ENCODE measurements at regions not wholly inside any gene's neighbourhood (a gene's known extent, or its start where the extent isn't known, plus 50 kb on each side); places are given as distances from the start of the nearest gene placed in this dataset.

GRCh38 chr9:93827545-93828330 is 127.4 kb downstream of the BARX1 start:
- DNase-seq = peak; percentile 43

GRCh38 chr9:93826905-93827544 is 128.1 kb downstream of the BARX1 start:
- no peak for DNase-seq

GRCh38 chr9:93826209-93826608 is 128.9 kb downstream of the BARX1 start:
- no peak for DNase-seq

DNA sequence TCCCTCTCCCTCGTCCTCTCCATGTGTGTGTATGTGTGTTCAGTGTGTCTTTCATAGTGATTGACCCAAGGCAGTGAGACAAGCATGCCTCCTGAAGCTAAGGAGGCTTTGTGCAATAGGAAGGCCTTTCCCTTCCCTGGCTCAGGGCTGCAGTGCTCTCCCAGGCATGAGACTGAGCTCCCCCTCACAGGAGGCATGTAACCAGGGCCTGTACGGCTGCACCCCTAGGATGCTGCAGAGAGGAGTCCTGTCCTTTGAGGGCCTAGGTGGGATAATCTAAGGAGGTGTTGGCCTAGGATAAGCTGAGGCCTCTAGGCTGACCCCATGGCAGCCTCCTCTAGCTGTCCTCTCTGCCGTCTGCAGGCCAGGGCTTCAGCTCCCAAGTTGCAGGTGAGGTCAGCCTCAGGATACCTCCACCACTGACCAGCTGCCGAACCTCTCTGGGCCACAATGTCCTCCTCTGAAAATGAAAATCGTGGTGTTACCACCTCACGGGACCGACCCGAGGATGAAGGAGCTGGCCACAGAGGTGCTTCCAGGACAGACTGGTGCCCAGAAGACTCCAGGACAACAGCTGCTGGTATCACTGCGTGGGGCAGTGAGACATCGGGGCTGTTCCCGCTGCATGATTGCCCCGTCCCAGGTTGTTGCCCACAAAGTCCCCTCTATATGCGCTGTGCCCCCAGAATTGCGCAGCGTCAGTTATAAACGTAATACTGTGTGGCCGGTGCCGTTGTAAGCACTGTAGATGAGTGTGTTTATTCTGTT is 129.6 kb downstream of the BARX1 start:
- DNase-seq = no peak

GRCh38 chr9:93824386-93825294 is 130.5 kb downstream of the BARX1 start:
- DNase-seq = no peak

- no peak for DNase-seq
These were observed 131.7 kb downstream of the BARX1 start for GRCh38 chr9:93823245-93824072.

DNA sequence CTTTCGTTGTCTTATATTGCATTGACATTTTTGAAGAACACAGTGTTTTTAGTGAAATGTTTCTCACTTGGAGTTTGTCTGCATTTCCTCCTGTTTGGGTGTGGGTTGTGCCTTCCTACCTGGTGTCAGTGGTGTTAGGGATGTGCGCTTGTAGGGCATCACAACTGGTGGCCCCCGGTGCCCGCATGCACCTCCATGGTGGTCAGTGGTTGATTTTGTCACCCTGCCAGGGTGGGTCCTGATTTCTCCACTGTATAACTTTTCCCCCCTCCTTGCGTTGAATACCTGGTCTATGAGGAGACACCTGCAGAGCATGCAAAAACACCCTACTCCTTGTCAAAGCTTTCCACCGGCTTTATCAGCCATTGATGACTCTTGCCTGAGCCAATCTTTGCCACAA is 132.9 kb downstream of the BARX1 start:
- DNase-seq = no peak

DNA sequence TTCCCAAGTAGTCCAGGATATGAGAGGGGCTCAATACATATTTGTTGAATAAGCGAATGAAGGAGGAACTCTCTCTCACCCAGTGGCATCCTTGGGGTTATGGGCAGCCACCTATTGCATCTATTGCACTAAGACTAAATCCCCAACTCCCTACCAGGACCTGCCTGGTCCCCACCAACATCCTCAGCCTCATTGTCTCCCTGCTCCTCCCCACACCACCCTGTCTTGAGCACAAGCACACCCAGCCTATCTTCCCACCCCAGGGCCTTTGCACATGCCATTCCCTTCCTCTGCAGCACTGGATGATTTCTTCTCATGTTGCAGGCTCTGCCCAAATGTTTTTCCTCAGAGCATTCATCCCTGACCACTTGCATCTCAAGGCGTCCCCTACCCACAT is 133.8 kb downstream of the BARX1 start:
- no peak for DNase-seq

GRCh38 chr9:93820667-93821306 is 134.4 kb downstream of the BARX1 start:
- no peak for DNase-seq

DNA sequence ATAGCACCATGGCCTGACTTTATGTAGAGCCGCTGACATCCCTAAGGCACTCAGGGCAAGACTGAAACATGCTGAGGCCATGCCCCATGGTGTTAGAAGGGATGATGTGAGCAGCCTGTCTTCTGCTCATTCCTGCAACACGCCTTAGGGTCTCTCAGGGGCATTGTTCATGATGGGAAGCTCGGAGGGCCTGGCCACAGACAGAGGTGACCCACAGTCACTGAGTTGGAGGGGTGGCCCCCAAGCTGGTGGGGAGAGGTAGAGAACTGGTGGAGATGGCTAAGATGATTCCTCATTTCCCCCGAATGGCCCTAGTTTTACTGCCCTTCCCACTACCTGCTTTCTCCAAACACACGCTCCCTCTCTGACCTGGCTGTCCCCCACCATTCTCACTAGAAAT is 135.2 kb downstream of the BARX1 start:
- no peak for DNase-seq

- DNase-seq = no peak
These were observed 136.2 kb downstream of the BARX1 start for GRCh38 chr9:93818827-93819472.

GRCh38 chr9:93818237-93818636 is 136.9 kb downstream of the BARX1 start:
- DNase-seq = no peak

DNA sequence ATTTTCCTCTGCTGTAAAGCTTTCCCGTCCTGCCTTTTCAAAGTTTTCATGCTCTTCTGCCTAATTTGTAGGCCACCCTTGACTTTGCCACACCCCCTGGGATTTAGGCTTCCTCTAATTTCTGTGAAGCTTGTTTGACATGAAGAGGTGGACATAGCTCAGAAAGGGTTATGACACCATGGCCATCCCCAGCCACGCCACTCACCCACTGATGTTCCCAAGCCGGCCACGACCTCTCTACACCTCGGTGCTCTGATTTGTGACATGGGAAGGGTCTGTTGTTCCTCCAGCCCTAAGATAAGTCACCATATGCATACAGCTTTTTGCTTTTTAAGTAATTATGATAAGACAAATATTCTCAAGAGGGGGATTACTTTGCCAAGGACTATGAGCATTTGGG is 139.5 kb downstream of the BARX1 start:
- no peak for DNase-seq

GRCh38 chr9:93815135-93815534 is 140.0 kb downstream of the BARX1 start:
- DNase-seq = no peak

GRCh38 chr9:93814077-93814956 is 140.8 kb downstream of the BARX1 start:
- DNase-seq = no peak

GRCh38 chr9:93813221-93814076 is 141.7 kb downstream of the BARX1 start:
- DNase-seq = no peak

DNA sequence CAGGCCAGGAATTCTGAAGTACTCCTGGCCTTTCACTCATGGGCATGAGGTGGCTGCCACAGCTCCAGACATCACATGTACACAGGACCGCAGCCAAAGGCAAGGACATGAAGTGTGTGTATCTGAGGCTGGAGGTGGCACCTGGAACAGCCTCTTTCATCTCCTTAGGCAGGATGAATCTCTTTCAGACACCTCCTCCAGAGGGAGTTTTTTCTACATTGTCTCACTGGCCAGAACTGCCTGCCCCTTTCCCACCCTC is 142.8 kb downstream of the BARX1 start:
- no peak for DNase-seq

Measured in fibroblast of skin of scalp (primary cell).